ENCODE measurements at regions not wholly inside any gene's neighbourhood (a gene's known extent, or its start where the extent isn't known, plus 50 kb on each side); places are given as distances from the start of the nearest gene placed in this dataset.

- TF ChIP-seq EZH2 (IDR thresholded peaks at IDR 0.05; ENCODE audit: borderline replicate concordance) (no peak), CTCF (IDR thresholded peaks at IDR 0.05; ENCODE audit: poor library complexity) (no peak)
These were observed 469.1 kb upstream of the ARHGEF26 start for GRCh38 chr3:153652076-153652475.
